GM20431 (cell line): ENCODE measurements at regions not wholly inside any gene's neighbourhood (a gene's known extent, or its start where the extent isn't known, plus 50 kb on each side); places are given as distances from the start of the nearest gene placed in this dataset.

ENCODE experiments used
- in situ Hi-C: fragments of 300-500 bp; cut with MseI, MboI; formaldehyde crosslinking; loops from one replicate; pipeline ENCODE4 v1.15.0; 2020; ENCODE audit warnings: low sequenced_read_pairs; ENCODE audit not compliant: unreplicated experiment

- in situ Hi-C loops = no loop called here
These were observed 480.0 kb downstream of the PMP22 start for GRCh38 chr17:14784997-14785696.

- in situ Hi-C loops = no loop called here
These were observed 480.2 kb downstream of the HS3ST3B1 start for GRCh38 chr17:14781123-14781522.

GRCh38 chr17:14780097-14780651 is 479.3 kb downstream of the HS3ST3B1 start:
- in situ Hi-C loops = no loop called here

GRCh38 chr17:14779241-14779640 is 478.4 kb downstream of the HS3ST3B1 start:
- in situ Hi-C loops = no loop called here

- in situ Hi-C loops = no loop called here
These were observed 476.4 kb downstream of the HS3ST3B1 start for GRCh38 chr17:14777291-14777690.

- in situ Hi-C loops = no loop called here
These were observed 475.9 kb downstream of the HS3ST3B1 start for GRCh38 chr17:14776791-14777190.

- in situ Hi-C loops = no loop called here
These were observed 475.0 kb downstream of the HS3ST3B1 start for GRCh38 chr17:14775731-14776492.

- in situ Hi-C loops = no loop called here
These were observed 473.9 kb downstream of the HS3ST3B1 start for GRCh38 chr17:14774774-14775173.

GRCh38 chr17:14772776-14773175 is 471.9 kb downstream of the HS3ST3B1 start:
- in situ Hi-C loops = no loop called here

GRCh38 chr17:14771543-14771942 is 470.7 kb downstream of the HS3ST3B1 start:
- in situ Hi-C loops = no loop called here

- in situ Hi-C loops = no loop called here
These were observed 468.0 kb downstream of the HS3ST3B1 start for GRCh38 chr17:14768923-14769322.

- in situ Hi-C loops = no loop called here
These were observed 462.0 kb downstream of the HS3ST3B1 start for GRCh38 chr17:14762736-14763479.

- in situ Hi-C loops = no loop called here
These were observed 460.0 kb downstream of the HS3ST3B1 start for GRCh38 chr17:14760719-14761411.

- in situ Hi-C loops = no loop called here
These were observed 459.3 kb downstream of the HS3ST3B1 start for GRCh38 chr17:14760212-14760611.

- in situ Hi-C loops = no loop called here
These were observed 458.4 kb downstream of the HS3ST3B1 start for GRCh38 chr17:14759325-14759724.

- in situ Hi-C loops = no loop called here
These were observed 455.6 kb downstream of the HS3ST3B1 start for GRCh38 chr17:14756479-14756878.

- in situ Hi-C loops = no loop called here
These were observed 454.1 kb downstream of the HS3ST3B1 start for GRCh38 chr17:14755002-14755401.

GRCh38 chr17:14753383-14753782 is 452.5 kb downstream of the HS3ST3B1 start:
- in situ Hi-C loops = no loop called here

- in situ Hi-C loops = no loop called here
These were observed 451.1 kb downstream of the HS3ST3B1 start for GRCh38 chr17:14752011-14752410.

GRCh38 chr17:14750866-14751265 is 450.0 kb downstream of the HS3ST3B1 start:
- in situ Hi-C loops = no loop called here
